GM12891 (cell line): ENCODE measurements at regions not wholly inside any gene's neighbourhood (a gene's known extent, or its start where the extent isn't known, plus 50 kb on each side); places are given as distances from the start of the nearest gene placed in this dataset.
"Not testable (repeated sequence)": the region's sequence is repeated elsewhere in the genome, so short reads cannot be mapped to it uniquely, and the experiment has no call there.

ENCODE experiments used
- DNase-seq: peaks from one replicate; pipeline ENCODE4 v3.0.0; 2011; ENCODE audit warnings: low spot score; ENCODE audit not compliant: insufficient read length
- FAIRE-seq: peaks from 2 replicates; lab custom pipeline; 2011; peaks lifted over from hg19 to GRCh38; lab: Jason Lieb, UNC
- PAX5 ChIP-seq: IDR thresholded peaks from 2 replicates; pipeline ENCODE4 v1.6.1; 2011; ENCODE audit warnings: low read length, moderate library complexity, mild to moderate bottlenecking; ENCODE audit not compliant: insufficient read depth, severe bottlenecking
- POLR2A ChIP-seq: IDR thresholded peaks from 2 replicates; pipeline ENCODE4 v1.6.1; 2011; ENCODE audit warnings: low read depth, low read length, control low read depth
- POLR2AphosphoS5 ChIP-seq: IDR thresholded peaks from 2 replicates; pipeline ENCODE4 v1.6.1; 2011; ENCODE audit warnings: low read depth, low read length, control low read depth
- POU2F2 ChIP-seq: IDR thresholded peaks from 2 replicates; pipeline ENCODE4 v1.6.1; 2011; ENCODE audit warnings: low read depth, mild to moderate bottlenecking, control low read depth, low read length, moderate library complexity
- SPI1 ChIP-seq: IDR thresholded peaks from 2 replicates; pipeline ENCODE4 v1.6.1; 2011; ENCODE audit warnings: low read depth, low read length, control low read depth
- TAF1 ChIP-seq: IDR thresholded peaks from 2 replicates; pipeline ENCODE4 v1.6.1; 2011; ENCODE audit warnings: low read depth, low read length, control low read depth

DNA sequence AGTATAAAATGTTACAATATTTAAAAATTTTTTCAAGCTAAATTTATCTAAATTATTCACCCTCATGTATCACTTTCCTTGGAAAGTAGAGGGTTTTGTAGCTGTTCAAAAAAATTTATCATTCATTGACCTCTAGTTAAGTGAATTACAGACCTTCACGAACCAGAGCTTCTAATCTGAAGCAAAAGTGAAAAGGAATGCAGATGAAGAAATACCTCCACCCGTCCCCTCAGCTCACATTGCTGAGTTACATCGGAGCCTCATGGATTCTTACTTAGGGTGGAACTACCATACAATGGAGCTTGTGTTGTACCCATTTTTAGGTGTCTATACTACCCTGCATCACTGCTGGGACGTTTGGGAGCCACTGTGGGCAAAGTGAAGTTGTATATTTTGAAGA, 146.2 kb upstream of the NEDD9 start:
- FAIRE-seq: no peak
- DNase-seq: no peak
- no peak for TF ChIP-seq POU2F2
- TF ChIP-seq POLR2AphosphoS5: no peak
- TF ChIP-seq SPI1: no peak
- no peak for TF ChIP-seq TAF1
- TF ChIP-seq PAX5: no peak
- TF ChIP-seq POLR2A: no peak

- TF ChIP-seq POLR2A (peak; percentile 62), TAF1 (0 out of 2 replicates have a peak, but pooled peaks have one; percentile 5), POLR2AphosphoS5 (peak; percentile 77; the same call in 1 of the 2 replicates), POU2F2 (peak; percentile 69; the same call in 1 of the 2 replicates), SPI1 (peak; percentile 99), PAX5 (no peak)
- no peak for DNase-seq
- FAIRE-seq: peak; percentile 98
These were observed 141.9 kb upstream of the NEDD9 start for GRCh38 chr6:11374036-11375010.

GRCh38 chr6:11373208-11373607, 140.7 kb upstream of the NEDD9 start:
- TF ChIP-seq POLR2AphosphoS5 (no peak), SPI1 (peak; percentile 50; the same call in 1 of the 2 replicates), POLR2A (no peak)
- DNase-seq: no peak
- no peak for FAIRE-seq

DNA sequence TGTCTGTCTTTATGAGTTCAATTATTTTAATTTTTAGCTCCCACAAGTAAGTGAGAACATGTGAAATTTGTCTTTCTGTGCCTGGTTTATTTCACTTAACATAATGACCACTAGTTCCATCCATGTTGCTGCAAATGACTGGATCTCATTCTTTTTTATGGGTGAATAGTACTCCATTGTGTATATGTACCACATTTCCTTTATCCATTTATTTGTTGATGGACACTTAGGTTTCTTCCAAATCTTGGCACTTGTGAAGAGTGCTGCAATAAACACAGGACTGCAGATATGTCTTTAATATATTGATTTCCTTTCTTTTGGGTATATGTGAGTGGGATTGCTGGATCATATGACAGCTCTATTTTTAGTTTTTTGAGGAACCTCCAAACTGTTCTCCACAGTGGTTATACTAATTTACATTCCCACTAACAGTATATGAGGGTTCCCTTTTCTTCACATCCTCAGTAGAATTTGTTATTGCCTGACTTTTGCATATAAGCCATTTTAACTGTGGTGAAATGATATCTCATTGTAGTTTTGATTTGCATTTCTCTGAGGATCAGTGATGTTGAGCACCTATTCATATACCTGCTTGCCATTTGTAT, 139.8 kb upstream of the NEDD9 start:
- not testable (repeated sequence) for FAIRE-seq, DNase-seq

DNA sequence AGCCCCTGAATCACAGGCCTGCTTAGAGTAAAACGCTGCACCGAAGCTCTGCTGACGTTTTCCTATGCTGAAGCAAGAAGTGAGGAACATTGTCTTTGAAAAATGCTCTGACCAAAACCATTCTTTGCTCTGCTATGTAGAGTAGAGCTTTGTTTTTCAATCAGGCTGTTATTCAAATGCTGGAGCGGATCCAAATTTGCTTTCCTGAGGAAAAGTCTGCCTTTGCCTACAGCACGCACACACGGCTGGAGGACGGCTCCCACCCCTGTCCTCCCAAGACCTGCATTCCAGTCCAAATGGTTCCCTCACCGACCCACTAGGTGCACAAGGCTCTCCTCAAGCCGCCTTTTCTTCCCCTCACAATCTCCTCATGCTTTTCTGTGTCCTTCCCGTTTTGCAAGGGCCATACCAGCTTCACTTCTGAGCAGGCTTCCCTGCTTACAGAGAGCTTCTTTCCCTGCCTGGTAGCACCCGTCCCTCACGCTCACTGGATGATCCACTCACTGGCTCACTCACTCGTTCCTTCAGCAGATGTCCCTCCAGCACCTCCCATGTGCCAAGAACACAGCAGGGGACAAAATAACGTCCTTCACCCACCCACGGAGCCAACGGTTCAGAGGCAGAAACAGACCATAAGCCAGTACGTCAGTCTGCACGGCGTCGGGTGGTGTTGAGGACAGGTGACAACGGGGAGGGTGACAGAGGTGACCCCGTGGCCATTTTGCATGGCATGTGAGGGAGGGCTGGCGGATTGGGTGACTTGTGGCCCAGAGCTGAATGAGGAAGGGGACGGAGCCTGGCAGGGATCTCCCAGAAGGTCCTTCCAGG, 137.9 kb upstream of the NEDD9 start:
- no peak for FAIRE-seq
- TF ChIP-seq PAX5 (no peak), POLR2A (no peak), POLR2AphosphoS5 (no peak), SPI1 (no peak), POU2F2 (no peak), TAF1 (no peak)
- no peak for DNase-seq

GRCh38 chr6:11368760-11369159, 136.3 kb upstream of the NEDD9 start:
- FAIRE-seq: peak; percentile 90
- TF ChIP-seq POLR2A (no peak), PAX5 (no peak), TAF1 (no peak), SPI1 (no peak), POU2F2 (no peak), POLR2AphosphoS5 (no peak)
- no peak for DNase-seq

- no peak for FAIRE-seq
- TF ChIP-seq PAX5: no peak
- TF ChIP-seq POLR2AphosphoS5: no peak
- no peak for TF ChIP-seq POLR2A
- no peak for TF ChIP-seq SPI1
- no peak for TF ChIP-seq TAF1
- no peak for DNase-seq
These were observed 135.8 kb upstream of the NEDD9 start for GRCh38 chr6:11368264-11368663.

GRCh38 chr6:11367638-11368199, 135.3 kb upstream of the NEDD9 start:
- FAIRE-seq (peak; percentile 26), DNase-seq (no peak)

GRCh38 chr6:11366934-11367637, 134.6 kb upstream of the NEDD9 start:
- FAIRE-seq (peak; percentile 79), DNase-seq (no peak)
- peak; percentile 48 for TF ChIP-seq SPI1
- TF ChIP-seq POLR2A: 0 out of 2 replicates have a peak, but pooled peaks have one; percentile 39
- no peak for TF ChIP-seq PAX5

More at GRCh38 chr6:11367638-11368199, 135.3 kb upstream of the NEDD9 start:
- TF ChIP-seq SPI1 (no peak), POLR2AphosphoS5 (no peak), PAX5 (no peak), POLR2A (no peak), POU2F2 (no peak), TAF1 (no peak)
